Ascending aorta (tissue), 2 donors: ENCODE measurements at regions not wholly inside any gene's neighbourhood (a gene's known extent, or its start where the extent isn't known, plus 50 kb on each side); places are given as distances from the start of the nearest gene placed in this dataset.

ENCODE experiments used
- DNase-seq, 2 donors: peaks; one replicate each; pipeline ENCODE4 v3.0.0-alpha.2; 2019; ENCODE audit warnings: low spot score in 2 of 2
- H3K27ac ChIP-seq, 2 donors: fragments of 200-600 bp; sonication (generic); one replicate each; pipeline ENCODE4 v1.5.1; 2016 to 2017; ENCODE audit warnings: mild to moderate bottlenecking in 1 of 2
- H3K27me3 ChIP-seq: fragments of 200-600 bp; sonication (generic); one replicate; pipeline ENCODE4 v1.5.1; 2017
- H3K36me3 ChIP-seq, 2 donors: fragments of 200-600 bp; sonication (generic); one replicate each; pipeline ENCODE4 v1.5.1; 2016
- H3K4me1 ChIP-seq, 2 donors: fragments of 200-600 bp; sonication (generic); one replicate each; pipeline ENCODE4 v1.5.1; 2016 to 2017; ENCODE audit warnings: mild to moderate bottlenecking in 1 of 2
- H3K4me3 ChIP-seq, 2 donors: fragments of 200-600 bp; sonication (generic); one replicate each; pipeline ENCODE4 v1.5.1; 2016 to 2017; ENCODE audit warnings: mild to moderate bottlenecking in 1 of 2
- H3K9me3 ChIP-seq, 2 donors: fragments of 200-600 bp; sonication (generic); one replicate each; pipeline ENCODE4 v1.5.1; 2016
- intact Hi-C: fragments of 100-400 bp; cut with DNase I; formaldehyde crosslinking; loops from one replicate; pipeline ENCODE4 v1.15.1; 2023
- TF ChIP-seq, protein P1 (sequence below), 3 experiments: fragments of 200-600 bp in 2 of 3; fragments of 450-650 bp in 1 of 3; sonication (generic) in 2 of 3; IDR thresholded peaks; one replicate each; pipeline ENCODE4 v1.5.1; 2016 to 2019; ENCODE audit warnings: antibody characterized with exemption in 3 of 3, mild to moderate bottlenecking in 1 of 3, moderate library complexity in 1 of 3

DNA sequence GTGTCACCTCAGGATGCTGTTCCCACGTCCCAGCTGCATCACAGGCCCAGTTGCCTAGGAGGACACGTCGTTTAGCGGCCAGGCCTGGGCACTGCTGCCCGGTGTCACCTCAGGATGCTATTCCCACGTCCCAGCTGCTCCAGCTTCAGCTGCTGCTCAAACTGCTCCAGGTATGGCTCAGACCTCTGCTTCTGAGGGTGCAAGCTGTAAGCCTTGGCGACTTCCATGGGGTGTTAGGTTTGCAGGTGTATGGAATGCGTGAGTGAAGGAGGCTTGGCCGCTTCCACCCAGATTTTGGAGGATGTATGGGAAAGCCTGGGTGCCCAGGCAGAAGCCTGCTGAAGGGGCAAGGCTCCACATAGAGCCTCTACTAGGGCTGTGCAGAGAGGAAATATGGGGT lies 205.3 kb upstream of the B3GAT1 start:
- Histone ChIP-seq H3K9me3 (no peaks in the 10 kb centered on the region), H3K27ac (no peak overlapping the region), H3K27me3 (no peaks in the 10 kb centered on the region), H3K36me3 (no peaks in the 10 kb centered on the region), H3K4me3 (no peak overlapping the region), H3K4me1 (no peaks in the 10 kb centered on the region)
- TF ChIP-seq, protein P1, sequence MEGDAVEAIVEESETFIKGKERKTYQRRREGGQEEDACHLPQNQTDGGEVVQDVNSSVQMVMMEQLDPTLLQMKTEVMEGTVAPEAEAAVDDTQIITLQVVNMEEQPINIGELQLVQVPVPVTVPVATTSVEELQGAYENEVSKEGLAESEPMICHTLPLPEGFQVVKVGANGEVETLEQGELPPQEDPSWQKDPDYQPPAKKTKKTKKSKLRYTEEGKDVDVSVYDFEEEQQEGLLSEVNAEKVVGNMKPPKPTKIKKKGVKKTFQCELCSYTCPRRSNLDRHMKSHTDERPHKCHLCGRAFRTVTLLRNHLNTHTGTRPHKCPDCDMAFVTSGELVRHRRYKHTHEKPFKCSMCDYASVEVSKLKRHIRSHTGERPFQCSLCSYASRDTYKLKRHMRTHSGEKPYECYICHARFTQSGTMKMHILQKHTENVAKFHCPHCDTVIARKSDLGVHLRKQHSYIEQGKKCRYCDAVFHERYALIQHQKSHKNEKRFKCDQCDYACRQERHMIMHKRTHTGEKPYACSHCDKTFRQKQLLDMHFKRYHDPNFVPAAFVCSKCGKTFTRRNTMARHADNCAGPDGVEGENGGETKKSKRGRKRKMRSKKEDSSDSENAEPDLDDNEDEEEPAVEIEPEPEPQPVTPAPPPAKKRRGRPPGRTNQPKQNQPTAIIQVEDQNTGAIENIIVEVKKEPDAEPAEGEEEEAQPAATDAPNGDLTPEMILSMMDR (IDR thresholded peaks at IDR 0.05), result no peak
- no peak for DNase-seq
- intact Hi-C loops, result no loop called here

DNA sequence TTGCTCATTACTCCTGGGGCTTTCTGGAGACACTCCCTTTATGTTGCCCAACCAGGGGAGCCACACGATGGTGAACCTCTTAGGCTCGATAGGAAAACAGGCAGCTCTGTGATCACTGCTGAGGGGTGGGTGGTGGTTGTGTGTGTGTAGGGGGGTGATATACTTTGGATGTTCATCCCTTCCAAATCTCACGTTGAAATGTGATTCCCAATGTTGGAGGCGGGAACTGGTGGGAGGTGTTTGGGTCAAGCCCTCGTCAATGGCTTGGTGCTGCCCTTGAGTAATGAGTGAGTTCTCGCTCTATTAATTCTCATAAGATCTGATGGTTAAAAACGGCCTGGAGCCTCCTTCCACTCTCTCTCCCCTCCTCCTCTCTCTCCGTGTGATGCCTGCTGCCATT lies 204.0 kb upstream of the B3GAT1 start:
- Histone ChIP-seq H3K27ac (no peak overlapping the region), H3K27me3 (no peaks in the 10 kb centered on the region), H3K4me3 (no peak overlapping the region), H3K9me3 (no peaks in the 10 kb centered on the region), H3K36me3 (no peaks in the 10 kb centered on the region), H3K4me1 (no peaks in the 10 kb centered on the region)
- DNase-seq, result no peak
- TF ChIP-seq, protein P1 (IDR thresholded peaks at IDR 0.05), result no peak
- intact Hi-C loops, result no loop called here

DNA sequence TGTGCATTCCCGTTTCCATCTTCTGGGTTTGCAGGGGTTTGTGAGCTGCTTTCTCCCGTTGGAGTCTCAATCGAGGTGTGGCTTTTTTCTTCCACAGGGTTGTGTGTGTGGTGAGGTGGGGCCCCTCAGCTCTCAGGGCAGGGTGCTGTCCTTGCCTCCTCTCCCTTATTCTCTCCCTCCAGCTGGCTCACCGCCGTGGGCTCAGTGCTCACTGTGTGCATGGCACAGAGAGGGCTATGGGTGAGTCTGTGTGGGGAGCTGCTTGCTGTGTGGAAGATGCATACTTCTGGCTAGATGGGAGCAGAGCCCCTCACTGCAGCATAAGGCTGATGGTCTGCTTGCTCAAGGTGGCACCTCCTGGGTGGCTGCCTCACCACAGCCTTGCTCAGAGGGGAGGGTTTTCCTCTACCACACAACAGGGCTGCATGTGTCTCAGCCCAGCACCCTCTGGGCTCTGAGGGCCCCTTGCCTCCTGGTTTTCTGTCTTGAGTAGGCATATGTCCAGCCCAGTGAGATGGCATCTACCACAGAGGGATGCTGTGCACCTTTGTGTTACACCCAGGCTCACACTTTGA lies 203.1 kb upstream of the B3GAT1 start:
- no peaks in the 10 kb centered on the region for H3K9me3 ChIP-seq
- H3K27ac ChIP-seq, result no peak overlapping the region
- no peak overlapping the region for H3K4me3 ChIP-seq
- DNase-seq, result no peak
- no peaks in the 10 kb centered on the region for H3K4me1 ChIP-seq
- intact Hi-C loops, result no loop called here
- H3K27me3 ChIP-seq, result no peaks in the 10 kb centered on the region
- TF ChIP-seq, protein P1 (IDR thresholded peaks at IDR 0.05), result no peak
- H3K36me3 ChIP-seq, result no peaks in the 10 kb centered on the region

DNA sequence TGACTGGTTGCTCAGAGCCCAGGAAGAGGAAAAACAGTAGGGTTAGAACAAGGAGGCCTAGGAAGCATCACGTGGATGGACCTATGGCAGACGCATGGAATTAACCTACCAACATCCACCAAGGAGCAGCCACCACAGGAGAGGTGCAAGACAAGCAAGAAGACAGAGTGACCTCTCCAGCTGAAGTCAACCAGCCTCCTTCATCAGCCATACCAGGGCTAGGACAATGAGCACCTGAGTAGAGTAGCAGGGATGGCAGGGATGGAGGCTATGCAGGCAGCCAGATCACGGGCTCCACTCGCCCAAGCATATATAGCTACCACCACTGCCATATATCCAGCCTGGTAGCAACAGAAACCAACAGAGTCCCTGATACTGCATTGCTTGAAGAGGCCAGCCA lies 202.1 kb upstream of the B3GAT1 start:
- no peak overlapping the region for H3K27ac ChIP-seq
- no peaks in the 10 kb centered on the region for H3K36me3 ChIP-seq
- no peaks in the 10 kb centered on the region for H3K9me3 ChIP-seq
- H3K4me3 ChIP-seq, result no peak overlapping the region
- DNase-seq, result no peak
- no peaks in the 10 kb centered on the region for H3K27me3 ChIP-seq
- TF ChIP-seq, protein P1 (IDR thresholded peaks at IDR 0.05), result no peak
- no peaks in the 10 kb centered on the region for H3K4me1 ChIP-seq
- intact Hi-C loops, result no loop called here

- intact Hi-C loops, result no loop called here
- H3K9me3 ChIP-seq, result no peaks in the 10 kb centered on the region
- TF ChIP-seq, protein P1 (IDR thresholded peaks at IDR 0.05), result no peak
- no peak overlapping the region for H3K4me3 ChIP-seq
- no peak overlapping the region for H3K27ac ChIP-seq
- H3K4me1 ChIP-seq, result no peaks in the 10 kb centered on the region
- H3K27me3 ChIP-seq, result no peaks in the 10 kb centered on the region
- H3K36me3 ChIP-seq, result no peaks in the 10 kb centered on the region
- DNase-seq, result no peak
Measured at GRCh38 chr11:134613646-134614045, 201.6 kb upstream of the B3GAT1 start.
